ENCODE measurements at regions not wholly inside any gene's neighbourhood (a gene's known extent, or its start where the extent isn't known, plus 50 kb on each side); places are given as distances from the start of the nearest gene placed in this dataset.
"Not testable (repeated sequence)": the region's sequence is repeated elsewhere in the genome, so short reads cannot be mapped to it uniquely, and the experiment has no call there.

DNA sequence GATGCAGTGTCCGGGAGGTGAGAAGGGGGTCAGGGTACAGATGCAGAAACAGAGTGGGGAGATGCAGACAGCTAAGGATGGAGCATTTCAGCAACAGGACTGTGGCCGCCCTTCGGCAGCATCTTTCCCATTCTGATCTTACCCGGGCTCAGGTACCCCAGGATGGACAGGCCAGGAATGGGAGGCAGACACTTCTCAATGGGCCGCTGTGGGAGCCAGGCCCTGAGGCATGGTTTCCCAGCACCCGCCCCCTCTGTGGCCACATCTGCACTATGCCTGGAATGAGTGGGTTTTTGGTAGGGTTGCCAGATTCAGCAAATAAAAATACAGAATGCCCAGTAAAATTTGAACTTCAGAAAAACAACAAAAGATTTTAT, 105.2 kb upstream of the CTBP2 start:
- DNase-seq: no peak

DNA sequence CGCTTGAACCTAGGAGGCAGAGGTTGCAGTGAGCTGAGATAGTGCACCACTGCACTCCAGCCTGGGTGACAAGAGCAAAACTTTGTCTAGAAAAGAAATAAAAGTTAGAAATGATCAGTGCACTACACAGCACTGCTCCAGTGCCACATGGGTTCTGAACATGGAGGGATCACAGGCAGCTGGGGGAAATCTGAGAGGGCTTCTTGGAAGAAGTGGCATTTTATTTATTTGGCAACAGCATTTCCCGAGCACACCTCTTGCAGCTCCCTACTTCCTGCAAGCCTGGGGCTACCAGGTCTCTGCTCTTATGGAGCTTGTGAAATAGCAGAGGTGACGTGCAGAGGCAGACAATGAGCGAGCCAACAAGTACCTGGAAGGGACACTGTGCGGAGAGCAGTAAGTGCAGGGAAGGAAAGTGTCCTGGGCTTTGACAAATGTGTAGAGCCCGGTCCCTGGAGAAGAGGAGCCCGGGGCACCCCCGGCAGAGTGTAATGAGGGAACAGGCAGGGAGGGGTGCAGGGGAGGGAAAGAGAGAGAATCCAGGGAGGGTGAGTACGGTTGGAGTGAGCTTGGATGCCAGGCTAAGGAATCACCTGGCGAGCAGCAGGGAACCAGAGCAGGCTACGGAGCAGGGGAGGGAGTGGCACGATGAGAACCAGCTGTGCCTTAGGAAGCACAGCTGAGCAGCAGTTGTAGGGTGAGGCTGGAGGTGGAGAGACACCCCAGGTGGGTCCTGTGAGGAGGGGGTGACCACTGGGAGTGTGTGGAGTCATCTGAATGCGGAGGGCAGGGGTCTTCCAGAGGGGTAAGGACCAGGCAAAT, 104.6 kb upstream of the CTBP2 start:
- DNase-seq: no peak

DNA sequence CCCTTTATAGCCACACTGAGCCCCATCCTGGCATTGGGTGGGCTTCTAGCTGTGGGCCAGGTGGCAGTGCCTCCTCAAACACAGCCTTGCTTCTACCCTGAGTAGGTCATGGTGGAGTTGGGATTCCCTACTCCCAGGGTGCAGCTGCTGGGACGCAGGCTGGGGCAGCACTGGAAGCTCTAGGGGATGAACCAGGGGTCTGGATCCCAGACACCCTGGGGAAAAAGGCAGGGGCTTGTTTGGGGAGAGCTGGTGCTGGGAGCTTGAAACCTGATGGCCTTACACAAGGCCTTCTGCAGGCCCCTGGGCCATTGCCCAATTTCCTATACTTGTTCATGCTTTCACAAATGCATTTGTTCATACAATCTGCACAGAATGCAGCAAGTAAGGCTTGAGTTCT, 103.7 kb upstream of the CTBP2 start:
- no peak for DNase-seq

DNA sequence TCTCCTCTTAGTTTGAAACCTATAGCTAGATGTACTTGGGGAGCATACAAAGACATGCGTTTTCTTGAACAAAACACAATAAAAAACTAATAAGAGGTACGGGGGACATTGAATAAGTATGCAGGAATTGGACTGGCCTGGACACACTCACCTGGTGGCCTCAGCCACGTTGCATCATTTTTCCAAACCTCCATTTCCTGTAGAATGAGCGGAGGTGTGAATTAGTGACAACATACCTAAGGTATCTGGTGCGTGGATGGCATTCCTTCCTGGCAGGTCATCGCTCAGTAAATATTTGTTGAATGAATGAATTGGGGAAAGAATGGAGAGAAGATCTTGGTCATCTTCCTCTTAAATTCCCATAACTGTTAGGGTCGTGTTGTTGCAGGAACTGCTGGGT, 103.2 kb upstream of the CTBP2 start:
- DNase-seq: no peak

DNA sequence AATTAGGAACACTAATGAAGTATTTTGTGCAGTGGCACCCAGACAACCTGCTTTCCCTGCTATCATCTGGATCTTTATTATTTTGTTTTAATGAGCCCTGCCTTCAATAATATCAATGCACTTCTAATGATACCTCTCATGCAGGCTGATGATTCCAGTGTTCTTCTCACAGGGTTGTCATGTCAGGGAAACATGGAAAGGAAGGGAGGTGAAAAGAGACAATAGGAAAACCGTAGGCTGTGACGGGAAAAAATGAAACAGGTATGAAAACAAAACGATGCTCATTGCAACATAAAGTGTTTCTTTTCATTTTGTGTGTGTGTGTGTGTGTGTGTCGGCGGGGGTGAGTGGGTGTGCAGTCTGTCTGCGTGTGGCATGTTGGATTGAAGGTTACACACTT, 102.6 kb upstream of the CTBP2 start:
- no peak for DNase-seq

DNA sequence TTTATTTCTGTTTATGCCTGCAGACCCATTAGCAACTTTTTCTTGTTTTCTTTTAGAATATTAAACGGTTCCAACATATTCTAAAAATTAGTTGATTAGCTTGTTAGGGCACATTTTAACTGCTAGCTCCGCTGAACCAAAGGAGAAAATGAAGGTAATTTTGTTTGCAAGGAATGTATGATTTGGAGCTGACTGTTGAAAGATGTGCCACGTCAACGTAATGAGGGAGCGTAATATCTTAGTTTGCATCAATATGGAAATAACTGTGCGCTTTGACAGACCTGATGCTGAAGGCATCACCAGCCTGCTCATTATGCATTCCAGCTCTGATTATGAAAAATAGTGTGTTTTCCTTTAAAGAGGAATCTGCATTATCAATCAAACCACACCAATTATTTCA, 102.0 kb upstream of the CTBP2 start:
- no peak for DNase-seq

DNA sequence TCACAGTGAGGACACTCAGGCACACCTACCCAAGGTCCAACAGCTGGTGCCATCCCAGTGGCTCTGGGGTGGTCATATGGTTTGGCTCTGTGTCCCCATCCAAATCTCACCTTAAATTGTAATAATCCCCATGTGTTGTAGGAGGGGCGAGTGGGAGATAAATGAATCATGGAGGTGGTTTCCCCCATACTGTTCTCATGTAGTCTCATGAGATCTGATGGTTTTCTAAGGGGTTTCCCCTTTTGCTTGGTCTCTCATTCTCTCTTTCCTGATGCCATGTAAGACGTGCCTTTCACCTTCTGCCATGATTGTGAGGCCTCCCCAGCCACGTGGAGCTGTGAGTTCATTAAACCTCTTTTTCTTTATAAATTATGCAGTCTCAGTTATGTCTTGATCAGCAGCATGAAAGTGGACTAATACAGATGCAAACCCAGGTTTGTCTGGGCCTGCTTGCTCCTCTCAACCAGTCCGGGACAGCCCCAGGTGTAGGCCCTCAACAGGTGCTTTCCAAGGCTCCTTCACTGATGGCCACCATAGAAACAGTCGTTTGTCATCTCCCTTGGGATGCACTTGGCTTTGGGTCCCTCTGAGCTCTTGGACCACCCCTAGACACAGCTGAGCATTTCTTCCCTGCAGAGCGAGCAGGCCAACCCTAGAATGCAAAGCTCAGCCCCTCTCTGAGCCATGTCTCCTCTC, 101.3 kb upstream of the CTBP2 start:
- no peak for DNase-seq

DNA sequence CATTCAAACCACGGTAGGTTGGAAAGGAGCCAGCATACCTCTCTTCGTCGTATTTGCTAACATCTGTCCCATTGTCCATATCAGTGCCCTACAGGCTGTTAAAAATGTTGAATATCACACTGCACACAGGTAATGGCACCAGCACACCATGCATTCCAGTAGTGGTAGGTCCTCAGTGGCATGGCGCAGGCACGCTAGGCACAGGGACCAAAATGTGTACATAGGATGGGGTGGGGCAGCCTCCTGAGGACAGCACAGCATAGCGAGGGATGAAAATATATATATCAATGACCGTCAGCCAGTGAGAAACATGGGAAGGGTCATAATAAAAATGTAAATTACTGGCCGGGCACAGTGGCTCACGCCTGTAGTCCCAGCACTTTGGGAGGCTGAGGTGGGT, 99.9 kb upstream of the CTBP2 start:
- DNase-seq: no peak

DNA sequence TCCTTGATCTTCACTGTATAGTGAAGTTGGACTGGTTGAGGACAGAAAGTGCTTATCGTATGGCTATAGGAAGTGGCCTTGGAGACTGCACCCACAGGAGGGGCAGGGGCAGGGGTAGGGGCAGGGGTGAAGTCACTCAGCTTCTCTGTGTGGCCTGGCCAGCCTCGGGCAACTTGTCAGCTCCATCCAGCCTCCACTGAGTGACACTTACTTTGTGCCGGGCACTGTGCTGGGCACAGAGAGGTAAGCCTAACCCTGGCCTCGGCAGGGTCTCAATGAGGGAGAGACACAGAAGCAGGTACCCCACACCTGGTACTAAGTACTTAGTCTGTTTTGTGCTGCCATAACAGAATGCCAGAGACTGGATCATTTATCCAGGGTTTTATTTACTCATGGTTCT, 99.3 kb upstream of the CTBP2 start:
- no peak for DNase-seq

DNA sequence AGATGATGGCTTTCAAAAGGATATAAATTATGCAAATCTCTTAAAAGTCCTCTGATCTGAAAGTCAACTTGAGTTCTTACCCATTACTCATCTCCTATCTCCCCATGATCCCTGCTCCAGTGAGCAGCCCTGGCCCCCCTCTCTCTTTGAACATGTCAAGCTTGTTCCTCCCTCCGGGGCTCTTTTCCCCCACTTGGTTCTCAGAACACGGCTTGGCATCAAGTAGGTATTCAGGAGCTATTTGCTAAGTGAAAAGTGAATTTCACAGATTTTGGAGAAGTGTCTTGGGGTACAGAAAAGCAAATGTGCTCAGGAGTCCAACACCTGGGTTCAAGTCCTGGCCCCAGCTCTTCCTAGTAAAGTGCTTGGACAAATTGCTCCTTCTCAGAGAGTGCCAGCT, 98.3 kb upstream of the CTBP2 start:
- DNase-seq: no peak

DNA sequence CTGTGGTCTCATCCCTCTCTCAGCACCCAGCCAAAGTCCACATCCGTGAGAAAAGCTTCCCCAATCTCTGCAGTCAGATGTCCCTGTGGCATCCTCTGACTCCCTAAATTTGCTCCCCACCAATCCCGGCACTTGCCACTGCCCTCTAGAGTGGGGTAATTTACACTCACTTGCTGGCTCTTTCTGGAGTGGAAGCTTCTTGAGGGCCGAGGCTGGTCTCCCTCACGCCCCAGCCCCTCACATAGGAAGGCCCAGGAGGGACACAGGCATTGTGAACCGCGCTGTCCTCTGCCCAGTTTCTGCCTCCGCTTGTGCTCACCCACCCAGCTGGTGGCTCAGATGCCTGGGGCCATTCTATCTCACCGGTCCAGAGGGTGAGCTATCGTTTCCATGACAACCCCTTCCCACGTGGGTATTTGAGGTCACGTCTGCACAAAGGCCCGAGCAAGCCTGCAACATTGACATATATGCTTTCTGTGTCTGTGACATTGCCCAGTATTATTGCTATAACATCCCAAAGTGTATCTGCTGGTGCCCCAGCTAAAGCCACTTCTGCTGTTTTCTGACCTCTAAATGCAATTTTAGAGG, 97.3 kb upstream of the CTBP2 start:
- no peak for DNase-seq

DNA sequence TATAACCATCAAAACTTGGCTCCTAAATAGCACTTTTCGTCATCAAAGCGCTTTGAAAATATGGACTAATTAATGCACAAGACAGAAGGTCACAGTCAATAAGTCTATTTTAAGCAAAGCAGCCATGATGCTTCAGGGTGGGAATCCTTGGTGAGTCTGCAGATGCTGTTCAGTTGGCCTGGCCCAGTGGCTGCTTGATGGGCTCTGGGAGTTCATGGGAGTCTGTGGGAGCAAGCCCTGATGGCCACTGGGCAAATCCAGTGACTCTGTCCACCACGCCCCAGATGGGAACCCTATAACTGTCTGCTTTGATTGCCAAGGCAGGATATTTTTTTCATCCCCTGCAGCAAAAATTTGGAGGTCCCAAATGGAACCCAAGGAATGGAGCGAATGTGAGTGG, 95.7 kb upstream of the CTBP2 start:
- no peak for DNase-seq

DNA sequence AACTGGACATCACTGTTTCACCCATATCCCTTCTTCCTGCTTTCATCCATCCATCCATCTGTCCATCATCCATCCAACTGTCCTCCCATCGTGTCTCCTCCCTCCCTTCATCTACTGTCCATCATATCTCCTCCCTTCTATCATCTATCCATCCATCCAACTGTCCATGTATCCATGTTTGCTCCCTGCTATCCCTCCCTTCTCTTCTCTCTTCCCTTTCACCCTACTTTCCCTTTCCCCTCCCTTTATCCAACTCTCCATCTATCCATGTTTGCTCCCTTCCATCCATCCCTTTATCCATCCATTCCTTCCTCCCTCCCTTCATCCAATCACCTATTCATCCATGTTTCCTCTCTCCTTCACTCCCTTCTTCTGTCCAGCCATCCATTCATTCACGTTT, 92.6 kb upstream of the CTBP2 start:
- no peak for DNase-seq

DNA sequence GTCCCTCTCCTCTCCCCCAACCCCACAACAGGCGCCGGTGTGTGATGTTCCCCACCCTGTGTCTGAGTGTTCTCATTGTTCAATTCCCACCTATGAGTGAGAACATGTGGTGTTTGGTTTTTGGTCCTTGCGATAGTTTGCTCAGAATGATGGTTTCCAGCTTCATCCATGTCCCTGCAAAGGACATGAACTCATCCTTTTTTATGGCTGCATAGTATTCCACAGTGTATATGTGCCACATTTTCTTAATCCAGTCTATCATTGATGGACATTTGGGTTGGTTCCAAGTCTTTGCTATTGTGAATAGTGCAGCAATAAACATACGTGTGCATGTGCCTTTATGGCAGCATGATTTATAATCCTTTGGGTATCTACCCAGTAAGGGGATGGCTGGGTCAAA, 90.5 kb upstream of the CTBP2 start:
- DNase-seq: not testable (repeated sequence)

DNA sequence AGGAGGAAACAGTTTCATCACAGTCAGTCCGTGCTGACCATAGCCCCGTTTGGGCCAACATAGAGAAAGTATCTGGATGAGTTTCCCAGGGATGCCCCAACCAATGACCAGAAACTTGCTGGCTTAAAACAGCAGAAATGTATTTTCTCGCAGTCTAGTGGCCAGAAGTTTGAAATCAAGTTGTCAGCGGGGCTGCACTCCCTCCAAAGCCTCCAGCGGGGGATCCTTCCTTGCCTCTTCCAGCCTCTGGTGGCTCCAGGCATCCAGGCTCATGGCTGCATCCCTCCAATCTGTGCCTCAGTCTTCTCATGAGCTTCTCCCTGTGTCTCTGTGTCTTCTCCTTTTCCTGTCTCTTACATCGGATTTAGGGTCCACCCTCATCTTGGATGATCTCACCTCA, 89.6 kb upstream of the CTBP2 start:
- no peak for DNase-seq

DNA sequence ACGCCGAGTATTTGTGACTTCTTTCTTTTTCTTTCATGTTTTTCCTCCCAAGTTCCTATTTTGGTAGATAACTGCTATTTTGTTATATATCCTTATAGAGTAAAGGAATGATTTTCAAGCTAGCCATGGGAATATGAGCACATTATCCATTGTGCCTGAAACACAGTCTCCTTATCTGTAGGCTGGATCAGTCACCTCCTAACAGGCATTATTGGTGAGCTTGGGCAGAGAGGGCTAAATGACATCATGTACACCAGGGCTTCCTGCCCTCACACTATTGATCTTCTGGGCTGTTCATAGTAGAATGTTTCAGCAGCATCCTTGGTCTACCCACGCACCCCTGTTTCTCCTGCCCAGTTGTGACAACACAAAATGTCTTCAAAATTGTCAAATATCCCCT, 88.1 kb upstream of the CTBP2 start:
- DNase-seq: no peak

DNA sequence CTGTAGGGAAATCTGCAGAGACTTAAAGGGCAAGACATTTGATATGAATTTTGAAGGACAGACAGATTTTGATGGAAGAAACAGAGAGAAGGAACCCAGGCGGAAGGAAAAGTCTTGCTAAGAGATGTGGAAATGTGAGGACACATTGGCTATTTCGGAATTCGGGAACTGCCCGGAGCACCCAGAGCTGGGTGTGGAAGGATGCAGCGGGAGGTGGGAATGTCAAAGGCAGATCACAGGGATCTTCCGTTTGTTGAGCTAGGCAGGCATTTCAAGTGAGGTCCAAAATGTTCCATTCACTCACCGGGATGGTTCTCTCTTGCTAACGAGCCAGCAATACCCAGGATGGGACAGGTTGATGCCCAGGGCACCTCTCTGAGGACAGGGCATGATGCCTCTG, 87.2 kb upstream of the CTBP2 start:
- DNase-seq: no peak

DNA sequence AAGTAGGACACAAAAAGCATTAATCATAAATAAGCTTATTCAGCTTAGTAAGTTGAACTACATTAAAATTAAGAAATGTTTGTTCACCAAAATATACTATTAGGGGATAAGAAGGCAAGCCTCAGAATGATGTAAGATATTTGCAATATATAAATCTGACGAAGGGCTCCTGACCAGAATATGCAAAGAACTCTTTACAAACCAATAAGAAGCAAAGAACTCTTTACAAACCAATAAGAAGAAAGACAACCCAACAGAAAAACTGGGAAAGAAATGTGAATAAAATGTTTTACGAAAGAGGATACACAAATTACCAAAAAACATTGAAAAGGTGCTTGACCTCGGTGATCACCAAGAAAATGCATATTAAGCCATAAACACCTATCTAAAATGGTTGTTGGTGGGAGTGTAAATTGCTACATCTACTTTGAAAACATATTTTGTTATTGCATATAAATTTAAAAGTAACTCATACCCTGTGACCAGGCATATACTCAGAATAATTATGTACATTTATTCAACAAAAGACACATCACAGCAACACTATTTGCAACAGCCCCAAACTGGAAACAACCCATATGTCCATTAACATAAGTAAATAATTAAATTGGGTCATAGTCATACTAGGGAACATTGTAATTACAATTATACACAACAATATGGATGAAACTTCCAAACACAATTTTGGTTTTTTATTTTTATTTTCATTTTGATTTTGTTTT, 83.3 kb upstream of the CTBP2 start:
- DNase-seq: no peak

DNA sequence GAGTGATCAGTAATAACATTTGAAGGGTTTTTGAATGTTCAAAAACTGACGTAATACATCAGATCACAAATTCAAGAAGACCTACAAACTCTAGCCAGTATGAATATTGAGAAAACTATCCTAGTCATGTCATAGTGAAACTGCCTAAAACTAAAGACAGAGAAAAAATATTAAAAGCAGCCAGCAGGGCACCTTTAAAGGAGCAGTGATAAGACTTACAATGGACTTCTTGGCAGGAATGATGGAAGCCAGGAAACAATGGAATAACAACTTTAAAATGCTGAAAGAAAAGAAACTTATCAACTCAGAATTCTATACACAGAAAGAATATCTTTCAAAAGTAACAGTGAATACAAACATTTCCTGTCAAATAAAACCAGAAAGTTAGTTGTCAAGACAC, 78.3 kb upstream of the CTBP2 start:
- DNase-seq: no peak

DNA sequence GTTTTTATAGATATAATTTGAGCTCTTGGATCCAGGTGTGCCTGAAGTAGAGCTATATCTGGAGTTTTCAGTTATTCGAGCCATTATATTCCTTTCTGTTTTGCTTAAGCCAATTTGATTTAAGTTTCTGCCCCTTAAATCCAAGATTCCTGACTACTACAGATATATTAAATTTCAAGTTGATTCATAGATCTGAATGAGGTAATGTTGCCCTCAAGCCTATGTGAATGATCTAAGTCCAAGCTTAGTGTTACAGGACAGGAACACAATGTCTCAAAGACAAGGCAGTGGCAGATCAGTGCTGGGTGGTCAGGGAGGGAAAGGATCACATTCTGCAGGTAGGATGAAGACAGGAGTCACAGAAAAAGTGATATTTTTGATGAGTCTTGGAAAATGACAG, 75.7 kb upstream of the CTBP2 start:
- DNase-seq: no peak

DNA sequence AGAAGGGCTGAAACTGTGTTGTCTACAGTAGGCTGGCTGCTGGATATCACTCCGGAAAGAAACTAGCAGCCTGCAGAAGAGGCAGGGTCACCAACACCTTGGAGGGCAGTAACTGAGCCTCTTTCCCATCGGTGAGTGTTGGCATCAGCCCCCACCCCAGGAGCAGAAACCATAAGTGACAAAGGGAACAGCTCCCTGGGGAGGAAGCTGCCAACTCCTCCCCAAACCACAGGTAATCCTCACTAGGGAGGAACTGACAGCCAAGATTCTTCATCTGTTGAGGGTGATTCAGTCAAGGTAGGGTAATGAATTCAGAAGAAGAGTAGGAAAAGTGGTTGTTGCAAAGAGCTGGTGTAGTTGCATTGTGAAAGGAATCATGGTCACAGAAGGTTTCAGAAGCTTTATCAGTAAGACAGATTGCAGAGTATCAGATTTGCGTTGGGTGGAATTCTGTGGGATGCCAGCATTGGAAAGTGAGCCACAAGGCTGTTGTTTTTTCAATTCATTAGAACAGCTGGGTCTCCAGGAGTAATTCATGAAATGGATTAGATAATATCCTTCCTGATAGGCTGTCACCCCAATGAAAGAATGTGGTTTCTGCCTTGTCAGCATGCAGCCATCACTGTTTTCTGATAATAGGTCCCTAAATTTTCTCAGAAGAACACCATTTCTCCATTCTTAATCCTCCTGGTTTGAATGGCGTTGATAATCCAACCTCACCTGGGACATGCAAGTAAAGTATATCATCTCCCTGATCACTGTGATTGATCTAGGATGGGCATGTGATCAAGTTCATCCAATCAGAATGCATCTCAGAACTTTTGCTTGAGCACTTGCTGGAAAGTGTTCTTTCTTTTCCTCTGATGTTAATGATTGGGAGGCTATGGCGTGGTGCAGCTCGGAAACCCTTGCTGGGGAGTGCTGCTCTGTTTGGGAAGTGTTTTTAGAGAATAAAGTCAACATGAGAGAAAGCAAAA, 75.0 kb upstream of the CTBP2 start:
- no peak for DNase-seq

DNA sequence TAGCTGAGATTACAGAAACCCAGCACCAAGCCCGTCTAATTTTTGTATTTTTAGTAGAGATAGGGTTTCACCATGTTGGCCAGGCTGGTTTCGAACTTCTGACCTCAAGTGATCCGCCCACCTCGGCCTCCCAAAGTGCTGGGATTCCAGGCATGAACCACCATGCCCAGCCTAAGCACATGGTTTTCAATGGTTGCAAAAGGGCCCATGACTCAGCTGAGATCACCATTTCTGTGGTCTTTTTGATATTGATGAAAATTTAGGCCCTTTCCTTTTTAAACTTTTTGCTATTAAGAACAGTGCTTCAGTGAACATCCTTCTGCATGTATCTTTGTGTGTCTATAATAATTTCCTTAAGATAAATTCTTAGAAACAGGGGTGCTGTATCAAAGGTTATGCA, 74.2 kb upstream of the CTBP2 start:
- not testable (repeated sequence) for DNase-seq

DNA sequence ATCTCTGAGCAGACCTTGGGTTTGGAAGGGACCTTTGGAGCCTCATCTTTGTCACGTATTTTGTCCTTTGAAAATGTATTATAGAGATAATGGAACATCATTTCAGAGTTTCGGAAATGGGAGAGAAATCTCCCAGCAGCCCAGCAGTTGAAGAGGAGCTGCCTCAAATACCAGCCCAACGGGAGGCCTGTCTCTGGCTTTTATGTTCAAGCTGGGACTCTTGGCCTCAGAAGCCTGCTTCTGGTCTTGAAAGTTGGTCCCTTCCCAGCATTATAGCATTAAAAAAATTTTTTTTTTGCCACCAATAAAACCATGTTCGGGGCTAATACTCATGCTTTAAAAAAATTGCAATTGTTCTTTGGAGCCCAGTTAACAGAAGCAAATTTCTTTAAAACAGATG, 73.4 kb upstream of the CTBP2 start:
- no peak for DNase-seq
